Cardiac fibroblast (primary cell): ENCODE measurements at regions not wholly inside any gene's neighbourhood (a gene's known extent, or its start where the extent isn't known, plus 50 kb on each side); places are given as distances from the start of the nearest gene placed in this dataset.
"Not testable (repeated sequence)": the region's sequence is repeated elsewhere in the genome, so short reads cannot be mapped to it uniquely, and the experiment has no call there.

Experiments
- DNase-seq, 2 donors: peaks; one replicate each; pipeline versions ENCODE4 v3.0.0 to v3.0.0-alpha.2; 2010; ENCODE audit warnings: low read depth in 2 of 2
- H3K4me3 ChIP-seq, 2 donors: replicated peaks in 1 of 2; 1 replicate in 1 of 2; 2 replicates in 1 of 2; pipeline ENCODE4 v1.5.1; 2011; ENCODE audit warnings: low read depth in 2 of 2, low read length in 2 of 2, mild to moderate bottlenecking in 2 of 2, moderate library complexity in 1 of 2
- CTCF ChIP-seq: IDR thresholded peaks from one replicate; pipeline ENCODE4 v1.5.1; 2011; ENCODE audit warnings: low read depth, mild to moderate bottlenecking, low read length, inconsistent platforms

GRCh38 chr15:101876031-101876430, 64.0 kb downstream of the OR4F15 start:
- H3K4me3 ChIP-seq, result not testable (repeated sequence)

GRCh38 chr15:101877649-101878048, 65.6 kb downstream of the OR4F15 start:
- TF ChIP-seq CTCF, result peak; percentile 23
- DNase-seq, result peak in 1 of 2 donors; percentile 8
- not testable (repeated sequence) for H3K4me3 ChIP-seq

More at GRCh38 chr15:101876031-101876430, 64.0 kb downstream of the OR4F15 start:
- not testable (repeated sequence) for DNase-seq

- H3K4me3 ChIP-seq, DNase-seq: not testable (repeated sequence)
Observed at GRCh38 chr15:101912349-101913287, 100.6 kb downstream of the OR4F15 start.

GRCh38 chr15:101924554-101924953, 112.6 kb downstream of the OR4F15 start:
- not testable (repeated sequence) for H3K4me3 ChIP-seq, DNase-seq

GRCh38 chr15:101934506-101934905, 122.5 kb downstream of the OR4F15 start:
- not testable (repeated sequence) for H3K4me3 ChIP-seq, DNase-seq

- not testable (repeated sequence) for DNase-seq, H3K4me3 ChIP-seq
Observed at GRCh38 chr15:101937362-101937761, 125.4 kb downstream of the OR4F15 start.

- DNase-seq, H3K4me3 ChIP-seq: not testable (repeated sequence)
Observed at GRCh38 chr15:101938555-101938954, 126.6 kb downstream of the OR4F15 start.

- not testable (repeated sequence) for DNase-seq
Observed at GRCh38 chr15:101945896-101946295, 133.9 kb downstream of the OR4F15 start.

GRCh38 chr15:101948491-101949010, 136.5 kb downstream of the OR4F15 start:
- DNase-seq, H3K4me3 ChIP-seq: not testable (repeated sequence)

More at GRCh38 chr15:101945896-101946295, 133.9 kb downstream of the OR4F15 start:
- H3K4me3 ChIP-seq, result not testable (repeated sequence)

- H3K4me3 ChIP-seq, result not testable (repeated sequence)
Observed at GRCh38 chr15:101949380-101950065, 137.5 kb downstream of the OR4F15 start.

GRCh38 chr15:101953993-101954392, 142.0 kb downstream of the OR4F15 start:
- not testable (repeated sequence) for DNase-seq, H3K4me3 ChIP-seq

More at GRCh38 chr15:101949380-101950065, 137.5 kb downstream of the OR4F15 start:
- not testable (repeated sequence) for DNase-seq

GRCh38 chr15:101955840-101956239, 143.8 kb downstream of the OR4F15 start:
- DNase-seq, result peak; percentile 21 to 32
- not testable (repeated sequence) for H3K4me3 ChIP-seq

GRCh38 chr15:101958656-101959055, 146.7 kb downstream of the OR4F15 start:
- DNase-seq, result peak in 1 of 2 donors; percentile 12
- H3K4me3 ChIP-seq, result not testable (repeated sequence)

- peak overlapping the region; percentile 37 to 49 for H3K4me3 ChIP-seq
Observed at GRCh38 chr15:101961263-101961662, 149.3 kb downstream of the OR4F15 start.

GRCh38 chr15:101961765-101962164, 149.8 kb downstream of the OR4F15 start:
- H3K4me3 ChIP-seq, result peak overlapping the region; percentile 44 to 55
- DNase-seq, result not testable (repeated sequence)

More at GRCh38 chr15:101961263-101961662, 149.3 kb downstream of the OR4F15 start:
- not testable (repeated sequence) for DNase-seq

GRCh38 chr15:101963687-101964086, 151.7 kb downstream of the OR4F15 start:
- not testable (repeated sequence) for DNase-seq, H3K4me3 ChIP-seq

GRCh38 chr15:101965353-101965752, 153.4 kb downstream of the OR4F15 start:
- H3K4me3 ChIP-seq, DNase-seq: not testable (repeated sequence)
